Ishikawa (cell line): ENCODE measurements at regions not wholly inside any gene's neighbourhood (a gene's known extent, or its start where the extent isn't known, plus 50 kb on each side); places are given as distances from the start of the nearest gene placed in this dataset.

Source experiments
- CEBPB ChIP-seq: IDR thresholded peaks from 2 replicates; pipeline ENCODE4 v1.6.1; 2012
- CREB1 ChIP-seq: IDR thresholded peaks from 2 replicates; pipeline ENCODE4 v1.6.1; 2012; ENCODE audit warnings: low read depth
- EGR1 ChIP-seq: IDR thresholded peaks from 2 replicates; pipeline ENCODE4 v1.6.1; 2012
- EP300 ChIP-seq: IDR thresholded peaks from 2 replicates; pipeline ENCODE4 v1.6.1; 2012; ENCODE audit warnings: borderline replicate concordance
- FOXM1 ChIP-seq: IDR thresholded peaks from 2 replicates; pipeline ENCODE4 v1.6.1; 2012; ENCODE audit warnings: low read depth, borderline replicate concordance
- NFIC ChIP-seq: IDR thresholded peaks from 2 replicates; pipeline ENCODE4 v1.6.1; 2012
- RAD21 ChIP-seq: IDR thresholded peaks from 2 replicates; pipeline ENCODE4 v1.6.1; 2012; ENCODE audit warnings: low read depth
- TAF1 ChIP-seq: IDR thresholded peaks from 2 replicates; pipeline ENCODE4 v1.6.1; 2012; ENCODE audit warnings: low read depth, mild to moderate bottlenecking
- TCF12 ChIP-seq: IDR thresholded peaks from 2 replicates; pipeline ENCODE4 v1.6.1; 2012; ENCODE audit warnings: low read depth
- TEAD4 ChIP-seq: IDR thresholded peaks from 2 replicates; pipeline ENCODE4 v1.6.1; 2012
- YY1 ChIP-seq: IDR thresholded peaks from 2 replicates; pipeline ENCODE4 v1.6.1; 2012; ENCODE audit warnings: low read depth
- ZBTB7A ChIP-seq: IDR thresholded peaks from 2 replicates; pipeline ENCODE4 v1.6.1; 2012; ENCODE audit warnings: low read depth
- TF ChIP-seq, protein P1 (sequence below): IDR thresholded peaks from 2 replicates; pipeline ENCODE4 v1.6.1; 2012; ENCODE audit warnings: low read depth, mild to moderate bottlenecking
- TF ChIP-seq, protein P2 (sequence below): IDR thresholded peaks from 2 replicates; pipeline ENCODE4 v1.6.1; 2012
- TF ChIP-seq, protein P3 (sequence below): IDR thresholded peaks from 2 replicates; pipeline ENCODE4 v1.6.1; 2012

DNA sequence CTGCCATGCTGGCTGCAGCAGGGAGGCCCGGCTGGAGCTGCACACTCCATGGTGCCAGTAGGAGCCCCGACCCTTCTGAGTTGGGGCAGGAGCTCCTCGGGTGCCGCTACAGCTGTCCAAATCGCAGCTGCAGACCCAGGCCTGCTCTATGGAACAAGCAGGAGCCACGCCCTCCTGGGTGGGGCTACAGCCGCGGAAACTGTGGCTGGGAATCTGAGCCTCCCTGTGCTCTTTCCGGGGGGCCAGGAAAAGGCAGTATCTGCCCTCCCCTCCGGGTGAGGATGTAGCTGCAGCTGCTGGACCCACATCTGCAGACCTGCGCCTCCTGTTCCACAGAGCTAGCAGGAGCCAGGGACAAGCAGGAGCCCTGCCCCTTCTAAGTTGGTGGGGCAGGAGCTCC is 278.9 kb upstream of the ACTBL2 start:
- TF ChIP-seq TEAD4 (no peak), YY1 (no peak), EGR1 (no peak)
- TF ChIP-seq, protein P1, sequence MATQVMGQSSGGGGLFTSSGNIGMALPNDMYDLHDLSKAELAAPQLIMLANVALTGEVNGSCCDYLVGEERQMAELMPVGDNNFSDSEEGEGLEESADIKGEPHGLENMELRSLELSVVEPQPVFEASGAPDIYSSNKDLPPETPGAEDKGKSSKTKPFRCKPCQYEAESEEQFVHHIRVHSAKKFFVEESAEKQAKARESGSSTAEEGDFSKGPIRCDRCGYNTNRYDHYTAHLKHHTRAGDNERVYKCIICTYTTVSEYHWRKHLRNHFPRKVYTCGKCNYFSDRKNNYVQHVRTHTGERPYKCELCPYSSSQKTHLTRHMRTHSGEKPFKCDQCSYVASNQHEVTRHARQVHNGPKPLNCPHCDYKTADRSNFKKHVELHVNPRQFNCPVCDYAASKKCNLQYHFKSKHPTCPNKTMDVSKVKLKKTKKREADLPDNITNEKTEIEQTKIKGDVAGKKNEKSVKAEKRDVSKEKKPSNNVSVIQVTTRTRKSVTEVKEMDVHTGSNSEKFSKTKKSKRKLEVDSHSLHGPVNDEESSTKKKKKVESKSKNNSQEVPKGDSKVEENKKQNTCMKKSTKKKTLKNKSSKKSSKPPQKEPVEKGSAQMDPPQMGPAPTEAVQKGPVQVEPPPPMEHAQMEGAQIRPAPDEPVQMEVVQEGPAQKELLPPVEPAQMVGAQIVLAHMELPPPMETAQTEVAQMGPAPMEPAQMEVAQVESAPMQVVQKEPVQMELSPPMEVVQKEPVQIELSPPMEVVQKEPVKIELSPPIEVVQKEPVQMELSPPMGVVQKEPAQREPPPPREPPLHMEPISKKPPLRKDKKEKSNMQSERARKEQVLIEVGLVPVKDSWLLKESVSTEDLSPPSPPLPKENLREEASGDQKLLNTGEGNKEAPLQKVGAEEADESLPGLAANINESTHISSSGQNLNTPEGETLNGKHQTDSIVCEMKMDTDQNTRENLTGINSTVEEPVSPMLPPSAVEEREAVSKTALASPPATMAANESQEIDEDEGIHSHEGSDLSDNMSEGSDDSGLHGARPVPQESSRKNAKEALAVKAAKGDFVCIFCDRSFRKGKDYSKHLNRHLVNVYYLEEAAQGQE: no peak

DNA sequence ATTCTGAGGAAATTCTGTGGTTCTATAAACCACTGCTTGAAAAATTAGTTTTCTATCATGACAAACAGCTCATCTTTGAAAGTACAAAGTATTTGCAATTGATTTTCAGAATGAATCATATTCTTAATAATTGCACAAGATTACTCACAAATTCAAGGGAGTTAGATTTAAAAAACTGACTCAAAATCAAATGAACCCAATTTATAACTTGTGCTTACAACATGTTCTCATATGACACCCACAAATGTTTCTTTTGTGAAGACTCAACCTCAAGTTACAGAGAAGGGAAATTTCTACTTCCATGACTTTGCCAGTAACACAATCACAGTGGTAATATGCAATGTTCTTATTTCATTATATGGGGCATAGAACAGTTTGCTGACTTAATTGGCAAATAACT is 272.0 kb upstream of the ACTBL2 start:
- TF ChIP-seq TCF12 (no peak), EGR1 (no peak), TEAD4 (no peak), RAD21 (no peak)
- TF ChIP-seq, protein P2, sequence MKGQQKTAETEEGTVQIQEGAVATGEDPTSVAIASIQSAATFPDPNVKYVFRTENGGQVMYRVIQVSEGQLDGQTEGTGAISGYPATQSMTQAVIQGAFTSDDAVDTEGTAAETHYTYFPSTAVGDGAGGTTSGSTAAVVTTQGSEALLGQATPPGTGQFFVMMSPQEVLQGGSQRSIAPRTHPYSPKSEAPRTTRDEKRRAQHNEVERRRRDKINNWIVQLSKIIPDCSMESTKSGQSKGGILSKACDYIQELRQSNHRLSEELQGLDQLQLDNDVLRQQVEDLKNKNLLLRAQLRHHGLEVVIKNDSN: no peak

DNA sequence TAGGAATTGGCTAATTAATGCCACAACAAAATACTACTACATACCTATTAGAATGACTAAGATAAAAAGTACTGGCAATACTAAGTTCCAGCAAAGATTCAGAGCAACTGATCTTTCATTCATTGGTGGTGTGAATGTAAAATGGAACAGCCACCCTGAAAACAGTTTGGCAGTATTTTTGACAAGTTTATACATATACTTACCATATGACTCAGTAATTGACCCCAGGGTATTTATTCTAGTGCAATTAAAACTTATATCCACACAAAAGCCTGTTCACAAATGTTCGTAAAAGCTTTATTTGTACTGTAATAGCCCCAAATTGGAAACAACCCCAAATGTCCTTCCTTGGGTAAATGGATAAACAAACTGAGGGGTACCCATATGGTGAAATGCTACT is 270.8 kb upstream of the ACTBL2 start:
- no peak for TF ChIP-seq TAF1
- TF ChIP-seq, protein P2: no peak
- TF ChIP-seq, protein P3, sequence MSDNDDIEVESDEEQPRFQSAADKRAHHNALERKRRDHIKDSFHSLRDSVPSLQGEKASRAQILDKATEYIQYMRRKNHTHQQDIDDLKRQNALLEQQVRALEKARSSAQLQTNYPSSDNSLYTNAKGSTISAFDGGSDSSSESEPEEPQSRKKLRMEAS: no peak
- TF ChIP-seq NFIC: no peak
- no peak for TF ChIP-seq YY1
- no peak for TF ChIP-seq TCF12
- TF ChIP-seq FOXM1: no peak
- TF ChIP-seq TEAD4: no peak
- TF ChIP-seq EGR1: no peak
- no peak for TF ChIP-seq CEBPB

DNA sequence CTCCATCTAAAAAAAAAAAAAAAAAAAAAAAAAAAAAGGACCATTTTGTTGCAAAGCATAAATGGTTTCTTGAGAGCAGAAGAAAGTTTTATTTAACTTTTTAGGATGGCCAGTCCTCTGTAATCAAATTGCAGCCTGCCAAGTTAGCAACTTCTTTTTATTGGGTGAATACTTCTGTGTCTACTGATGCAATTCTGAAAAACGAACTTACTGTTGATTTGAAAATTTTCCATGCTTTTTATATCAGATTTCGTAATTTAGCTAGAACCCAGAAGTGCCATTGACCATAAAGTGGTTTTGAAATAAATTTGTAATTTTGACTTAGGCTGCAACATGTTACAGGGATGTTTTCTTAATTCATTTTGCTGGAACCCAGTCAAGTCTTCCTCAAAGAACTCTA is 269.1 kb upstream of the ACTBL2 start:
- TF ChIP-seq, protein P2: no peak
- TF ChIP-seq EP300: no peak
- TF ChIP-seq TAF1: no peak
- no peak for TF ChIP-seq FOXM1
- TF ChIP-seq NFIC: no peak
- no peak for TF ChIP-seq YY1
- TF ChIP-seq, protein P3: no peak
- TF ChIP-seq RAD21: no peak
- TF ChIP-seq CREB1: no peak
- TF ChIP-seq EGR1: no peak
- no peak for TF ChIP-seq TEAD4
- no peak for TF ChIP-seq ZBTB7A
- TF ChIP-seq TCF12: no peak
- TF ChIP-seq, protein P1: no peak
- no peak for TF ChIP-seq CEBPB

DNA sequence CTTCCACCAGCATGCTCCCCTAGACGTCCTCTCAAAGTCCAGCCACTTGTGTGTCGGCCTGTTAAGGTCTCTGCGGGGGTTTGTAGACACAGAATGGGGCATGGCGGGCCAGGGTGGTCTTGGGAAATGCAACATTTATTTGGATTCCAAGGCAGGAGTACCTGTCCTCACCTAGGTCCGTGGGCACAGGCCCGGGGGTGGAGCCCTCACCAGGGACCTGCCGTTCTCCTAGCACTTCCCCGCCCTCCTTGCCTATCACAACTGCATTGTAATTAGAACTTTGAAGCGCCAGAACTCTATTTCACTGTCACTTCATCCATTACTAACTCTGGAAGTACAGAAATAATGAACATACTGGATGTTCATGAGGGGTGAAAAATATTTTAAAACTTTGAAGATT is 268.3 kb upstream of the ACTBL2 start:
- no peak for TF ChIP-seq CREB1
- TF ChIP-seq EP300: no peak
- TF ChIP-seq CEBPB: no peak
- TF ChIP-seq TAF1: no peak
- no peak for TF ChIP-seq EGR1
- no peak for TF ChIP-seq TEAD4
- TF ChIP-seq, protein P2: no peak
- no peak for TF ChIP-seq FOXM1
- TF ChIP-seq, protein P1: no peak
- no peak for TF ChIP-seq NFIC
